ENCODE measurements at regions not wholly inside any gene's neighbourhood (a gene's known extent, or its start where the extent isn't known, plus 50 kb on each side); places are given as distances from the start of the nearest gene placed in this dataset.
"Not testable (repeated sequence)": the region's sequence is repeated elsewhere in the genome, so short reads cannot be mapped to it uniquely, and the experiment has no call there.

DNA sequence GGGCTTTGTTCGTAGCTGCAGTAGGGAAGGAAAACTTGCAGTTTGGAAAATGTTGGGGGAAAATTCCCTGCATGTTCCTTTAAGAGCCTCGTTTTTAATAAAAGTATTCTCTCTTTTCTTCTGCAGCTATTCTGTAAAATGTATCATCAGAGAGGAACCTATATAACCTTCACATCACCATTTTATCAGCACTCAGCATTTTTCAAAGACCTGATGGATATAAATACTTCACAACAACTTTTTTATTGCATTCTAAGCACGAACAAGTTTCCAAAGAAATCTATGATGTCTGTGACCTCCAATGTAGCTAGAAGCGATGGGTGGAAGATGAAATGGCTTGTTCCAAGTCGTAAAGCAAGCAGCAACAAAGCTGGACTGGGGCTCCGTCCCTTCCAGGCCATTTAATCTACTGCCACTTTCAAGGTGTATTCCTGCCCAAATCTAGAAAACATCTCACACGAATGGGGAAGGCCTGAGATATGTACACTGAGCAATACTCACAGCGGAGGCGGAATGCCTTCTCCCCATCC lies 84.0 kb downstream of the NSUN2 start:
- DNase-seq = no peak

DNA sequence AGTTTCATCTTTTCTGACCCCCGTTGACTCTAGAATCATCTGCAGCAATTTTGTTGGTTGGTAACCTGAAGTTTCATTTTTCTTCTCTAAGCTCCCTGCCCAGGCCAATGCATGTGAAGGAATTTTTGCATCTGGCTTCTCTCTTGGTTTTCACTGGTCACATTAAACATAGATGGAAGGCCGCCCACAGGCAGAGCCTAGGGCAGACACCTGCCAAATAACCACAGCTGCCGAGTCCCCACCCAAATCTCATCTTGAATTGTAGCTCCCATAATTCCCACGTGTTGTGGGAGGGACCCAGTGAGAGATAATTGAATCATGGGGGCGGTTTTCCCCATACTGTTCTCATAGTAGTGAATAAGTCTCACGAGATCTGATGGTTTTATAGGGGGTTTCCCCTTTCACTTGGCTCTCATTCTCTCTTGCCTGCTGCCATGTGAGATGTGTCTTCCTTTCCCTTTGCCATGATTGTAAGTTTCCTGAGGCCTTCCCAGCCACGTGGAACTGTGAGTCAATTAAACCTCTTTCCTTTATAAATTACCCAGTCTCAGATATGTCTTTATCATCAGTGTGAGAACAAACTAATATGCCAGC lies 84.8 kb downstream of the NSUN2 start:
- DNase-seq = not testable (repeated sequence)

- DNase-seq = no peak
These were observed 85.3 kb downstream of the NSUN2 start for GRCh38 chr5:6547498-6547897.

- DNase-seq = peak; percentile 95
These were observed 86.8 kb downstream of the NSUN2 start for GRCh38 chr5:6545770-6546690.

GRCh38 chr5:6545036-6545693 lies 87.7 kb downstream of the NSUN2 start:
- DNase-seq = no peak

DNA sequence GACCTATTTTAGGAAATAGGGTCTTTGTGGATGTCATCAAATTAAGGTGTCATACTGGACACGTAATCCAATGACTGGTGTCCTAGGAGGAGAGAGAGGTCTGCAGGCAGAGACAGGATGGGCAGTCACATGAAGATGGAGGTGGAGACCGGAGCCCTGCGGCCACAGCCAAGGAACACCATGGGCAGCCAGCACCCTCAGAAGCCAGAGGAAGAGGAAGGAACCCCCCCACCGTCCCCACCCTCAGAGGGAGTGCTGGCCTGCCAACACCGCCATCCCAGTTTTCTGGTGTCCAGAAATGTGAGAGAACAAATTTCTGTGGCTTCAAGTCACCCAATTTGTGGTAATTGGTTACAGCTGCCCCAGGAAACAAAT lies 88.3 kb downstream of the NSUN2 start:
- DNase-seq = no peak
